AG08396 (cell line): ENCODE measurements at regions not wholly inside any gene's neighbourhood (a gene's known extent, or its start where the extent isn't known, plus 50 kb on each side); places are given as distances from the start of the nearest gene placed in this dataset.

Experiments
- DNase-seq: peaks from one replicate; pipeline ENCODE4 v3.0.0; 2012; ENCODE audit warnings: low spot score, mixed read lengths

DNA sequence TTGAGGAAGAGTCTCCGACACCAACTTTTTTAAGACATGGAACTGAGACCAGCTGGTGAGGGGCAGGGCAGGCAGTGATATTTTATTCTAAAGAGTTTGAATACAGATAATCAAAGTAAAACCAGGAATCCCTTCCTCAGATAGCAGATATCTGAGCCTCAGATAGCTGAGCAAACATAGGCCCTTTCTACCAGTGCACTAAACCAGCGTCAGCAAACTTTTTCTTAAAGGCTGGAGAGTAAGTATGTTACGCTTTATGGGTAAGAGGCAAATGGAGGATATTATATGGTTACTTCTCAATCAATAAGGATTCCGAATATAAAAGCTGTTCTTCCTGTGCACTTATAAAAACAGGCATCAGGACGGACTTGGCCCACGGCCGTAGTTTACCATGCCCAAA, 73.9 kb downstream of the WNT5A start:
- no peak for DNase-seq

DNA sequence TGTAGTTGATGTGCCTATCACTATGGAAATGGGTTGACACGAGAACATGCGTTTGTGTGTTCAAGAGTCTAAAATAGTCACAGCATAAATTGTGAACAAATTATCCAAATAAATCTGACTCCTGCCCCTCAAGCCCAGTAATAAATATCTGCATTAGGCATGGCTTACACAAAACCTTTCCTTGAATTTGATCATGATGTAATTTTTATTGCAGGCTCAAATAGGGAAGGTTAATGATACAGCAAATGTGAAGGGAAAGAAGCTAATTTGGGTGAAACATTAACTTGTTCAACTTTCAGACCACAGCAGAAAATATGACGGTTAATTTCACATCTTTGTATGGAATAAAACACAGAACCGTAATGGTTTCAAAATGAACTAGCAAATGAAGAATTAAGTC, 74.6 kb downstream of the WNT5A start:
- no peak for DNase-seq

DNA sequence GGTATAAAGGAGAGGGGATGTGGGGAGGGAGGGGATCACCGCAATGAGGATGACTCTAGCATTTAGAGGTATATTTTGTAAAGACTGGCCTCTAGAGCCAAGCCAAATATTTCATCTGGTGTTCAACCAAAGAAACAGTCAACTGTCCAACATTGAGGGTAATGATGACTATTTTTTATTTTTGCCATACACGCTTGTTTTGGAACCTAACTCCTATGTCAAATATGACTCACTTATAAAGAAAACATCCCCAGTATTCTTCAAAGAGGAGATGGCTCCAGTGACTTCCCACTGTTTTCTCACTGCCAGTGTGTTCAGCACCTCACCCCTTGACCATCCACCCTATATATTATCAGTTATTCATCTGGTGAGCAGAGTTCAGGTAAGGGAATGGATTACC, 77.3 kb downstream of the WNT5A start:
- no peak for DNase-seq

DNA sequence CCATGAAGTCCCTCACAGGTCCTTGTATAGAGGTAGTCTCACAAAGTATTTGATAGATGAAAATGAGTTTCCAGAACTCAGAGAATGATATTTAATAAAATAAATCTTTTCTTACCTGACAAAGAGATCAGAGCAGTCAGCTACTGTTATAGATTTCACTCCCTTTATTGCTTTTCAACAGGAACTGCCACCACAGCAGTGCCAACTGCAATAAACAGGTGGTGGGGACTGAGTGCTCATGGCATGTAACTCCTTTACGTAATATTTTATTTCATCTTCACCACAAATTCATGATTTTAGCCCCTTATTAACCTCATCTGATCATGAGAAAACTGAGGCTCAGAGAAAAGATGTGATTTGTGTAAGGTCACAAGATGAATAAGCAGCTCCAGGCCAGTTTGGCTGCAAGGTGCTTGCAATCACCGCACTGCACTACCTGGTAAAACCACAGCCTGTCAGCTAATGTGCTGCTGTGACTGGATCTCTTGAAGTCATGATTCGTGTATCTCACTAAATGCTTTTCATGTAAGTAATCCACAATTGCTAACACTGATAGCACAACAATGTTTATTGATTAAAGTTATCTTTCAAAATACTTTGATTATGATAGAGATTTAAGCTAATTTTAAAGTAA, 78.8 kb downstream of the WNT5A start:
- no peak for DNase-seq

DNA sequence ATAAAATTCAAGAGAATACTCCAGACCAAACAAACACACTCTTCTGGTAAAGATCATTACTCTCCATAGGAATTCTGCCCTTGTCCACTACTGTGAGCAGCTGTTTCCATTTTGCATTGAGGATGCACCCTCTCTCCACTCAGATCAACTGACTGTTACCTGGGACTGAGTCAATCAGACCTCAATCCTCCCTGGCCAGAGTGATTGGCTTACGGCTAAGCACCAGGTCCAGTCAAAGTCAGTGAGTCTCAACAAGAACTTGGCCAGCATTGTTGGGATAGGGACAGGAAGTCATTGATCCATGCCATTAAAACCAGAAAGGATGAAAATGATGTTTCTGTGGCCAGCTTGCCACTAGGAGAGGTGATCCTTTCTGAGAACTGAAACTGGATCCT, 79.7 kb downstream of the WNT5A start:
- DNase-seq: no peak

DNA sequence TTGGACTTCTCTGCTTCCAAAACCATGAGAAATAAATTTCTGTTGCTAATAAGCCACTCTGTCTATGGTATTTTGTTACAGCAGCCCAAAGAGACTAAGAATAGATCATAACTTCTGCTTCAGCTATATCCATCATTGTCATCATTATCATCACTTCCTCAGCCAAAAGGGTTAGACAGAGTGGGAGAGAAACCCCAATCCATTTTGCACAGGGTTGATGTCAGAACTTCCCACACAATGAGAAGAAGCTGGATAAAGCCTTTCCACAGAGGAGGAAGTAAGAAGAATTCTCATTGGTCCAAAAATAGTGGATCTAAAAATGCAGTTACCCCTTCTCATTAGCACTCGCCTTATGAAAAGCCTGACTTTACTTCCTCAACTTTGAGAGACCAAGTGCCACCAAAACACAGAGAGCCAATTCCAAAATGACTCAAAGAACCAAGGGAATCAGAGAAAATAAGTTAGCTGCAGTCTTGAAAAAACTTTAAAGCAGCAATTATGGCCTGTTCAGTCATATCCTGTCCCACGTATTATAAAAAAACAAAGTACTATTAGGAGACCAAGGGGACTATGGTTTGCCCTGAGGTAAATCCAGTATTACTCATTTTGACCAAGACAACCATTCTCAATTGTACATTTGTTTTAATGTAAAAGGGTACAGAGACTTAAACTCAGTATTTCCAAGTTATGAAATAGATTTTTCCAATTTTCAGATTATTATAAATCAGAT, 80.2 kb downstream of the WNT5A start:
- no peak for DNase-seq

DNA sequence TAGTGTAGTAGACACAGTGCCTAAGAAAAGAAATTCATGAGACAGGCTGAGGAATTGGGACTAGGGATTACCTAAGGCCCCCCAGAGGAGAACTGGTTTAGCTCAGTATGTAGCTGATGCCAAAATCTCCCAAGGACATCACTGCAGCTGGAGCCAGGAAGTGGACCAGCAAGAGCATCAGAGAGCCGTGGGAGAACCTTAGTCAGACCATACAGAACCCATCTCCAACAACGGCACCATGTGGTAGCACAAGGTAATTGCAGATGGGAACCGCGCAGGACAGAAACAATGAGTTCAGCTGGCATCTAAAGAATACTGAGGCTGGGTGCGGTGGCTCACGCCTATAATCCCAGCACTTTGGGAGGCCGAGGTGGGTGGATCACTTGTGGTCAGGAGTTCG, 81.7 kb downstream of the WNT5A start:
- DNase-seq: no peak

DNA sequence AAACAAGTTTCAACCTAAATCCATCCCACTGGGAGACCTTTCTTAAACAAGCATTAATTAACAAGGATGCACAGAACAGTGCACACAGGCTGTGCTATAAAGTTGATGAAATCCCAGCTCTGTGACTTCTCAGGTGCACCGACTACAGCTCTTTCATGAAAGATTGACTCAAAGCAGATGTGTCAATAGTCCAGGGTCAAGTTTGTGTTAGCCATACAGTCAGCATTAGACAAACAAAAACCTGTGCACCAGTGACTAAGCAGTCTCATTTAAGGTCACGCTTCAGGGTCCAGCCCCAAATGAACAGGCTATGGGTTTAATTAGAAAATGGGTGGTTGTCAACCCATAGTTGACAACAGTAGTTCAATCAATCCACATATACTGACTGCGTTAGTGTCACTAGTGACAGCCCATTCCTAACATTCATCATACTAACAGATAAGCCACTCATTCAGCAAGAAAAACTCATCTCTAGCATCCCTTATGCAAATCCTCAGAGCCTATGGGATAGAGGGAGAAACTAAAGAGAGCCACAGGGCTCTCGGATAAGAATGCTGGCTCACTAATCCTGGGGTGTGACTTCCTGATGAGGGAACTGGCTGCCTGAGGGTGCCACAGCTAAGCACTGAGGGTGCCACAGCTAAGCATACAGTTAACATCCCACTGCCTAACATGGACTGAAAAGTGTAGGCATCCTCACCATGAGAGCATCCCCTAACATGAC, 84.1 kb downstream of the WNT5A start:
- no peak for DNase-seq

DNA sequence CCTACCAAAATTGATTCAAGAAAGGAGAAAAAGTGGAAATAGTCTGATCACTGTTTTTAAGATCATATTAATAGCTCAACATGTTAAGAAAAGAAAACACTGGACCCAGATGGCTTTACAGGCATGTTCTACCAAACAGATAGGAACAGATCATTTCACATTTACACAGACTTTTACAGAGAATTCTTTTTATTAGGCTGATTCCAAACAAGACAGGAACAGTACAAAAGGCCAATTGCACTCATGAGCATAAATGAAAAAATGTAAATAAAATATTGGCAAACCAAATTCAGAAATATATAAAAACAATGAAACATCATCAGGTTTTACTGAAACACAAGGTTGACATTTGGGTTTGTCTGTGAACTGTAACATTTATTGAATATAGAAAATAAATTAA, 106.5 kb downstream of the WNT5A start:
- DNase-seq: no peak

DNA sequence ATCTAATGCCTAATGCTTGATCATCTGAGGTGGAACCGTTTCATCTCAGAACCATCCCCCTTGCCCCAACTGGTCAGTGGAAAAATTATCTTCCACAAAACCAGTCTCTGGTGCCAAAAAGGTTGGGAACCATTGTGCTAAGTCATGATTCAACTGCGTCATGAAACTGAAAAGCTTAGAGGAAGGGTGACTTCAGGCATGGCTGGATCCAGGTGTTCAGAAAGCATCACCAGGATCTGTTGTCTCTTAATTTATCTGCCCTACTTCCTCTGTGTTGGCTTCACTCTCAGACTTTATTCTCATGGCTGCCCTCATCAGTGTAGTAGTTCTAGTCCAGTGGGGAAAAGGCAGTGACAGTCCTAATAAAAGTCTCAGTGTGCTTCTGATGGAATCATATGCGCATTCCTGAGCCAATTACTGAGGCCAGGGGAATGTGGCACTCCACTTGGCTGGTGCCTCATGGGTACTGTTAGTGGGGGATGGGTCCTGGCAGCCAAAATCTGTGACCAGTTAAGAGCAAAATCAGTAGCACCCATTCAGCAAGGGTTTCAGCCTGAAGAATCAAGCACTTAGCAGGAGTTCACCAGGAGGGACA, 110.3 kb downstream of the WNT5A start:
- DNase-seq: no peak

DNA sequence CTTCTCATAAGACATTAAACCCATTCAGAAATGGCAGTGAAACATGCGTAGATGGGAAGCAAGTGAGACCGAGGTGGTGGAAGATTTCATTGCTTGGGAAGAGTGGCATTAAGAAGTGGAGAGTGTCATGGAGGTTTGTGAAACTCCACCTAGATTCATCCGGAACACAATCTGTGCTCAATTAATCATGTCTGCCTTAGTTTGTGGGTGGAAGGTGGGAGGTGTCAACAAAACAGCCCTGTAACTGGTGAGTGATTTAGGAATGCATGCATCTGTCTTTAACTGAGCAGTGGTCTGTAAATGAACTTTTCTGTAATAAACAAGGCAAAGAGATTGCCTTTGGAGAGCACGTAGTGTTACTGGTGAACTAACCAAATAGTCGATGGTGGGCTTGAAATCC, 113.7 kb downstream of the WNT5A start:
- DNase-seq: no peak

DNA sequence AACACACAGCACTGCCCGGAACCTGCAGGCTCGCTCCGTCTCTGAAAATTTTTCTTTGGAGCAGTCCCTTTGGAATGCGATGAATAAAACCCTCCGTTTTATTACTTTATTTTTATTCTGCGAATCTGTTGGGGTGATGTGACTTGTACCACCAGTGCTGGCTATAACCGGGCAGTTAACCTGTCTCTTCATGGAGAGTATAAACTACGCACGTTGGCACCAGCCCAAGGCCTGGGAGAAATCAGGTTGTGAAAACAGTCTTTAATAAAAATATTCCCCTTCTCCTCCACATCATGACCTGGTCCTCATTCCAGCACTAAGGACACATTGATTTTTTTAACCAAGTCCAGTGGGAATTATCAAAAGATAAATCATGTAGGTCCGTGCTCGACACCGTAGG, 116.8 kb downstream of the WNT5A start:
- no peak for DNase-seq

DNA sequence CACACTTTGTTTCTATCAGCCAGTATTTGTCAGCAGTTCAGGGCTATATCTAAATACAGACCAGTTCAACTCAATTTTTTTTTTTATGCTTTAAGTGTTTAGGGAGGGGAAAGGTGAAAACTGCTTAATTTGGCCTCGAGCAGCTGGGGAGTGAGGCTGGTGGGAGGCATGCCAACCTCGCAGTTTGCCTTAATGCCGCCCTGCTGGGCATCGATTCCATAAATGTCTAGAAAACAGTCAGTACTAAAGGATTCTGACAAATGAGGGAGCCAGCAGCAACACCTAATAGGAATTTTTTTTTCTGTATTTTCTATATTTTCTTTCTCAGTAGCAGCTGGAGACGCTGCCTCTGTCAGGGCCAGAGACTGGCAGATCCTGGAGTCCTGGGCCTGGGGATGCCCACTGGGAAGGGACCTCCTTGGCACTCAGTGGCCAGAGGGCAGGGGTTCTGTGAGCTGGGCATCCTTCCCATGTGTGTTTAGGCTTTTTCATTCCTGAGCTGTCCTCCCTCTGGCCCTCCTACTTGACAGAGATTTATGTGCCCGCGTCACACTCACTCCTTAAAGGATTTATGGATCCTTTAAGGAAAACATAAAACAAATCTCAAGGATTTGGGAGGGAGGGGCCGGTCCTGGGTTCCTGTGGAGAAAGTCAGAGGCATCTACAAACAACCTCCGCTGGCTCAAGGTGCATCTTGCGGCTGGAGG, 117.8 kb downstream of the WNT5A start:
- no peak for DNase-seq

DNA sequence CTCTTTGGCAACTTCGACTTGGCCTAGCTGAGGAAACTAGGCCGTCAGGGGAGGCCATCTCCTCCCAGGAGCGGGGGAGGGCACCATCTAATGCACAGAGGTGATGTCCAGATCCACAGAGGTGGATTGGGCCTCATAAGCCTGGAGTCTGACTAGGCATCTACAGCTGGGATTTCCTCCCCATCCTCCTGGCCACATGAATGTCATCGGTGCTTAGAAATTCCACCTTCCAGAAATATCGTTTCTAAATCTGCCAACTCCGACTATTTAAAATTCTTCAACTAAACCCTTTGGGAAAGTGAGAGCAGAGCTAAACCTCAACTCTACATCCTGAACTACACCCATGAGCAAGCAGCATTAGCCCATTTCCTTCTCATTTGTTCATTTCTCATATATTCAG, 118.7 kb downstream of the WNT5A start:
- DNase-seq: no peak

DNA sequence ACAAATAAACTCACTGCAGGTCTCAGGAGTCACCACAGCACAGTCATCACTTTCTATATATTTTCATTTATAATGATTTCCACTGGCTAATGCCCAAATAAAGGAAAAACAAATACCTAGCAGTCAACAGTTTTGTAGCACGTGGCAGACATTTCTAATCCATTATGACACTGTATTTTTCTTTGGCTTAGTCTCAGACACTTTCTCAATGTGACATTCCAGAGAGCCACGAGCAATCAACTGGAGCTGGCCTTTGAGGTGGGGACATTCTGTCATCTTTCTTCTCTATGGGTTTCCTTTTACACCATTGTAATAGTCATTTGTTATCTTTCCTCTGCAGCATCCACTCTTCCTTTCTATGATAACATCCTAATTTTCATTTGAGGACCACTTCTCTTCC, 119.7 kb downstream of the WNT5A start:
- DNase-seq: no peak

DNA sequence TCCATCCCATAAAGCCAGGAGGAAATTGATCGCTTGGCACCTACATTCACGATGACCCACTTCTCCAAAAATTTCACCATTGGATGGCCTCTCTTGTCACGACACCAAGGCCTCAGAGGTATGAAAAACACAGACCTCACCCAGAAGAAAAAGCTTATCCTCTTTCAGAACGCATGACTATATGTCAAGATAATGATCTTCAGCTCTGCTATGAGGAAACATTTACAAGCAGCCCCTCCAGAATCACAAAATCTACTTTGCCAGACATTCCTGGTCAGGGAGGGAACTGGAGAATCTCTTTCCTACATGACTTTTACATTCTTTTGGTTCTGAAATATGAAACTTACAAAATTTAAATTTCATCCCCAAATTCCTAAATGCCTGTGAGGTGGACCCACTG, 122.7 kb downstream of the WNT5A start:
- no peak for DNase-seq

DNA sequence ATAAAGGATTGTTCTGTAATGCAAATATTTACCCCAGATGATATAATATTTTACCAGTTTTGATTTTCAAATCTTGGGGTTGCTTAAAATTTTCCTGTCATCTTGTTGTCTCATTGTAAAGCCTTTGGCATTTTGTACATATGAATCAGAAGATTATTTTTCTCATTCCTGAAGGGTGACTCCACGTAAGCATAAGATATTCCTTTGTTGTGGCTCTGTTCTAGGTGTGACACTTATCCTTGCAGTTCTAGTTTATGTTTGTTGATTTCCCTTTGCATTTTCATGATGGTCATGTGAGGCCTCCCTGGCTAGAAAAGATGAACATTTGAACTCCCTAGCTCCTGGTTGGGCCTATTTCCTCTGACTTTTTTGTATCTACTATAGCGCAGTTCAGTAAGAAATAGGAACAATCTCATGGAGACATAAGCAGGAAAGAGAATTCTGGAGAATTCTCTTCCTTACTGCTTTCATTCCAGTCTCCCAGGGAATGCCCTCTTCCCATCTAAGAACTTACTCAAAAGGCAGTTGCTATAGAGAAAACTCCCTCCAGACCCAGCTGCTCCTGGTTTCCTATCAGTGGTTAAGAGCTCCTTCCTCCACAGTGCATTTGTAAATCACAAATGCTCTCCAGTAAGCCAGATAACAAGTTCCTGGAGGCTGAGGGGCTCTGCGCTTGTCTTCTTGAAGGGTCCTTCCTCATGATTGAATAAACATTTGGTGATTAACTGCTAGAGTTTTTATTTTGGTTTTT, 124.7 kb downstream of the WNT5A start:
- DNase-seq: no peak

DNA sequence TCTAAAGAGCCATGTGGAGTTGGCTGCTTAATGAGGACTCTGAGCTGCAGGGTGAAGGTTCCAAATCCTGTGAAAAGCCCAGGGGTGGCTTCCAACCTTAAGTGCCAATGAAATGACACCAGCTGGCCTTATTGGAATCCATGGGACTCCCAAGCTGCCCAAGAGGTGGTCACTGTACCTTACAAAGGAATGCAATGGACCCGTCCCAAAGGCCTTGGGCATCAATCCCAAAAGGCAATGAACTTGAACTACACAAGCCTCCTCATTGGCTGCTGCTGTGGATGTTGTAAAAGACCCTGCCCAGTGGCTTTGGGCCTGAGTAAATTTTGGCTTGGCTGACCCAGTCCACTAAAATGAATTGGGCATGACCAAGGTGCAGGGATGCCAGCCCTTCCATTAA, 129.3 kb downstream of the WNT5A start:
- DNase-seq: no peak

DNA sequence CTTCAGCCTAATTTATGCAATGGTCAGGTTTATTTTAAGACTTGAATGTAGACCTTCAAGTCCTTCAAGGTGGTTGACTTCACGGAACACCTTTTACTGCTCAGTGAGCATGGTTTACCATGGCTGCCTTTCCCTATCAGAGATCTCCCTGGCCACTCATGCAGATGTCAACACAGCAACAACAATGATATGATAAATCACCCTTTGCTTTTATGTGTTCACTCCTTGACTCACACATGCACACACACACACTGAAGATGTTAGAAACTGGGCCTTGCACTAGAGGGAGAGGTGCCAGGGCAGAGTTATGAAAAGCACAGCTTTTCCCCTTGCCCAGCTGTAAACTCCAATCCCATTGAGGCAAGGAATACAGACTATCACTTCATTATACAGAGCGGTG, 134.4 kb downstream of the WNT5A start:
- DNase-seq: no peak

DNA sequence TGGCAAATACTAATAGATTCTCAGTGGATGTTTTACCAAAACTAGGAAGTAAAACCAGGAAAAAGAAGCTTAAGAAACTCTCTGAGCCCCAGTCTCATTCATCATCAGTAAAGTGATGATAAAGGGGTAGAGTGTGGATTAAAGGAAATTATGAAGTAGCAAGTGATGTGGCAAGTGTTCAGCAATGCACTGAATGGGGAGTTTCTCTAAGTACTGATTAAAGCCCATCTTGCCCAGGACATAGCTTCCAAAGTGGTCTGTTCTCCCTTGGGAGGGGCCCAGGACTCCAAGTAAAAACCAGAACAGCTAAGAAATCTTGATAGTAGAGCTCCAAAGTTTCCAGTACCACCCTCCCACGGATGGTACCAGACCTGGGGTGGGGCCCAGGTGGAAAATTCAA, 137.3 kb downstream of the WNT5A start:
- no peak for DNase-seq

DNA sequence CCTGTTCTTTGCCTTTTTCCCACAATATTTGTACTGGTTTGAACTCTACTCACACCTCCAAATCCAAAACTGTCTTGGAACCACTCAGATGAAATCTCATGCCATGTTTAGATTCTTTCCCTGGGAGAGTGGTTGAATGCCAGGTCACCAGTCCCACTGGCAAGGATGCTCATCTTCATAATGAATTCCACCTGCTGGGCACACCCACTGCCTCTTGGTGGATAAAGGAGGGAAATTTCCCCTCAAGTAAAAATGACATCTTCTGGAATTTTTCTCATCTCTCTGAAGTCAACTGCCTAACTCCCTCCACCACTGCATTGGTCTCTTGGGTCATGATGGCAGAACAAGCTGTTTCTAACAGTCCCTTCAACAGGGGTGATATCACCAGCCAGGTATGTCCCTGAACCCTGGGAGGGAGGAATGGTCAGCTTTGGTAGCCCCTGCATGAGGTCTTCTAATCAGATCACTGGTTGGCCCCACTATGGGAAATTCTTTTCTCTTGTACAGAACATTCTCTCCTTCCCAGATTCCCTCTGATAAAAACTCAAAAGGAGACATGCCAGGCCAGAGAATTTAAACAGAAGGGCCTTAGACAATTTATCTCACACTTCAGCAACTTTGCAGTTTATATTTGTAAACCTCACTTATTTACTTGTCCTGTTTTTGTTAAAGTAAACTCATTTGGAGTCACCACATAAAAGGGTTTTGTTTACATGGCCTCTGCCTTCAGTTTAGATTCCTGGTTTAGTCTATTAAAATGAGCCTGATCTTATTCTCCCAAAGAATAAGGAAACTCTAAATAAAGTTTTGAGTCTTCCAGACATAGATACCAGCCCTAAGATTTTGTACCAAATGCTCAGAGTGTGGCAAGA, 143.4 kb downstream of the WNT5A start:
- no peak for DNase-seq
